Astrocyte (in vitro differentiated cells and primary cell): ENCODE measurements at regions not wholly inside any gene's neighbourhood (a gene's known extent, or its start where the extent isn't known, plus 50 kb on each side); places are given as distances from the start of the nearest gene placed in this dataset.

Experiments
- DNase-seq: peaks from one replicate; pipeline ENCODE4 v3.0.0-alpha.2; 2010; ENCODE audit warnings: low read depth
- FAIRE-seq: peaks from 2 replicates; lab custom pipeline; 2011; peaks lifted over from hg19 to GRCh38; lab: Jason Lieb, UNC
- H2AFZ ChIP-seq: 2 replicates; pipeline ENCODE4 v1.6.0; 2012; ENCODE audit warnings: low read depth, low read length, inconsistent platforms
- H3K27ac ChIP-seq: 2 replicates; pipeline ENCODE4 v1.5.1; 2011; ENCODE audit warnings: low read depth, low read length, inconsistent platforms
- H3K27me3 ChIP-seq: 2 replicates; pipeline ENCODE4 v1.6.0; 2011; ENCODE audit warnings: low read length, inconsistent platforms; ENCODE audit not compliant: insufficient read depth
- H3K36me3 ChIP-seq: 2 replicates; pipeline ENCODE4 v1.5.1; 2011; ENCODE audit warnings: low read length, inconsistent platforms; ENCODE audit not compliant: insufficient read depth
- H3K4me1 ChIP-seq: 2 replicates; pipeline ENCODE4 v1.5.1; 2011; ENCODE audit warnings: low read length, inconsistent platforms; ENCODE audit not compliant: insufficient read depth
- H3K4me2 ChIP-seq: 2 replicates; pipeline ENCODE4 v1.6.0; 2012; ENCODE audit warnings: low read length, inconsistent platforms
- H3K4me3 ChIP-seq: 2 replicates; pipeline ENCODE4 v1.5.1; 2011; ENCODE audit warnings: low read depth, mild to moderate bottlenecking, low read length, inconsistent platforms; ENCODE audit not compliant: insufficient read depth
- H3K79me2 ChIP-seq: 2 replicates; pipeline ENCODE4 v1.6.0; 2012; ENCODE audit warnings: mild to moderate bottlenecking, low read length, inconsistent platforms; ENCODE audit not compliant: insufficient read depth
- H3K9ac ChIP-seq: 2 replicates; pipeline ENCODE4 v1.6.0; 2012; ENCODE audit warnings: mild to moderate bottlenecking, low read length, inconsistent platforms
- H3K9me3 ChIP-seq: 2 replicates; pipeline ENCODE4 v1.5.1; 2012; ENCODE audit warnings: low read depth, mild to moderate bottlenecking, low read length, inconsistent platforms; ENCODE audit not compliant: insufficient read depth
- H4K20me1 ChIP-seq: 2 replicates; pipeline ENCODE4 v1.6.0; 2012; ENCODE audit warnings: low read length, inconsistent platforms; ENCODE audit not compliant: insufficient read depth
- H3K27ac Mint-ChIP-seq: one replicate; pipeline ENCODE4 v1.8.0; 2021; ENCODE audit warnings: mild to moderate bottlenecking, mixed read lengths; ENCODE audit not compliant: unreplicated experiment
- H3K27me3 Mint-ChIP-seq: one replicate; pipeline ENCODE4 v1.8.0; 2021; ENCODE audit warnings: low read depth, mixed read lengths; ENCODE audit not compliant: unreplicated experiment
- H3K36me3 Mint-ChIP-seq: one replicate; pipeline ENCODE4 v1.8.0; 2021; ENCODE audit warnings: low read depth, mixed read lengths; ENCODE audit not compliant: unreplicated experiment
- H3K4me1 Mint-ChIP-seq: one replicate; pipeline ENCODE4 v1.8.0; 2021; ENCODE audit warnings: low read depth, mixed read lengths; ENCODE audit not compliant: unreplicated experiment
- H3K4me3 Mint-ChIP-seq: one replicate; pipeline ENCODE4 v1.8.0; 2021; ENCODE audit warnings: mild to moderate bottlenecking, moderate library complexity, mixed read lengths; ENCODE audit not compliant: unreplicated experiment
- H3K9me3 Mint-ChIP-seq: one replicate; pipeline ENCODE4 v1.8.0; 2021; ENCODE audit warnings: mild to moderate bottlenecking, mixed read lengths; ENCODE audit not compliant: unreplicated experiment
- CTCF ChIP-seq: IDR thresholded peaks from 2 replicates; pipeline ENCODE4 v1.5.1; 2011; ENCODE audit warnings: low read depth, mild to moderate bottlenecking, inconsistent platforms, low read length, moderate library complexity; ENCODE audit not compliant: insufficient read depth
- EZH2 ChIP-seq: IDR thresholded peaks from 2 replicates; pipeline ENCODE4 v1.6.1; 2012; ENCODE audit warnings: mild to moderate bottlenecking, low read length, inconsistent platforms; ENCODE audit not compliant: insufficient read depth

- DNase-seq: no peak
Observed at GRCh38 chr16:31698901-31699300, 171.2 kb downstream of the AHSP start.

GRCh38 chr16:31699601-31700000 lies 171.9 kb downstream of the AHSP start:
- Histone ChIP-seq H4K20me1 (peaks cover 12% of the 10 kb centered on the region), H3K4me3 (no peak overlapping the region), H3K27me3 (peaks cover 9% of the 10 kb centered on the region), H3K9ac (no peak overlapping the region), H3K79me2 (no peaks in the 10 kb centered on the region), H3K36me3 (no peaks in the 10 kb centered on the region), H3K27ac (no peak overlapping the region), H3K4me1 (peaks cover 7% of the 10 kb centered on the region), H2AFZ (no peak overlapping the region), H3K9me3 (no peaks in the 10 kb centered on the region), H3K4me2 (no peak overlapping the region)
- no peaks in the 10 kb centered on the region for H3K9me3 Mint-ChIP-seq
- FAIRE-seq (no peak), DNase-seq (no peak)
- TF ChIP-seq EZH2 (no peak), CTCF (no peak)
- peaks cover 12% of the 10 kb centered on the region for H3K27me3 Mint-ChIP-seq
- no peak overlapping the region for H3K27ac Mint-ChIP-seq
- H3K4me3 Mint-ChIP-seq: no peak overlapping the region
- H3K36me3 Mint-ChIP-seq: peaks cover 5% of the 10 kb centered on the region
- no peaks in the 10 kb centered on the region for H3K4me1 Mint-ChIP-seq

More at GRCh38 chr16:31698901-31699300, 171.2 kb downstream of the AHSP start:
- Histone ChIP-seq H3K27me3 (peaks cover 9% of the 10 kb centered on the region), H3K4me1 (peaks cover 7% of the 10 kb centered on the region), H3K4me3 (no peak overlapping the region), H3K79me2 (no peaks in the 10 kb centered on the region), H2AFZ (no peak overlapping the region), H3K36me3 (no peaks in the 10 kb centered on the region), H3K9ac (no peak overlapping the region), H3K27ac (no peak overlapping the region), H4K20me1 (peaks cover 12% of the 10 kb centered on the region), H3K4me2 (no peak overlapping the region), H3K9me3 (no peaks in the 10 kb centered on the region)
- no peaks in the 10 kb centered on the region for H3K4me1 Mint-ChIP-seq
- no peak overlapping the region for H3K4me3 Mint-ChIP-seq
- no peak overlapping the region for H3K27ac Mint-ChIP-seq
- H3K9me3 Mint-ChIP-seq: no peaks in the 10 kb centered on the region
- H3K27me3 Mint-ChIP-seq: peaks cover 12% of the 10 kb centered on the region
- H3K36me3 Mint-ChIP-seq: peaks cover 3% of the 10 kb centered on the region
- TF ChIP-seq EZH2 (no peak), CTCF (no peak)
- FAIRE-seq: no peak

GRCh38 chr16:31700200-31700529 lies 172.5 kb downstream of the AHSP start:
- H3K4me3 ChIP-seq: peak overlapping the region; percentile 74
- H3K9me3 ChIP-seq: no peaks in the 10 kb centered on the region
- peaks cover 7% of the 10 kb centered on the region for H3K4me1 ChIP-seq
- peaks cover 9% of the 10 kb centered on the region for H3K27me3 ChIP-seq
- DNase-seq: no peak
- H3K27ac Mint-ChIP-seq: no peak overlapping the region
- H3K4me3 Mint-ChIP-seq: peak overlapping the region; percentile 91
- no peaks in the 10 kb centered on the region for H3K36me3 ChIP-seq
- H3K9me3 Mint-ChIP-seq: no peaks in the 10 kb centered on the region
- no peak overlapping the region for H3K27ac ChIP-seq
- peak overlapping the region; percentile 93 for H2AFZ ChIP-seq
- peaks cover 12% of the 10 kb centered on the region for H3K27me3 Mint-ChIP-seq
- peak overlapping the region; percentile 76 for H3K9ac ChIP-seq
- H3K79me2 ChIP-seq: no peaks in the 10 kb centered on the region
- peaks cover 7% of the 10 kb centered on the region for H3K36me3 Mint-ChIP-seq
- no peak for TF ChIP-seq CTCF
- H3K4me1 Mint-ChIP-seq: no peaks in the 10 kb centered on the region
- H4K20me1 ChIP-seq: peaks cover 12% of the 10 kb centered on the region
- peak overlapping the region; percentile 84 for H3K4me2 ChIP-seq
- no peak for FAIRE-seq
